GM18511 (cell line): ENCODE measurements at regions not wholly inside any gene's neighbourhood (a gene's known extent, or its start where the extent isn't known, plus 50 kb on each side); places are given as distances from the start of the nearest gene placed in this dataset.

Experiments used
- ATAC-seq: cut with Tn5 transposase; IDR thresholded peaks from one replicate; pipeline ENCODE4 v1.9.1; 2021; ENCODE audit warnings: mild to moderate bottlenecking, moderate library complexity; ENCODE audit not compliant: unreplicated experiment

DNA sequence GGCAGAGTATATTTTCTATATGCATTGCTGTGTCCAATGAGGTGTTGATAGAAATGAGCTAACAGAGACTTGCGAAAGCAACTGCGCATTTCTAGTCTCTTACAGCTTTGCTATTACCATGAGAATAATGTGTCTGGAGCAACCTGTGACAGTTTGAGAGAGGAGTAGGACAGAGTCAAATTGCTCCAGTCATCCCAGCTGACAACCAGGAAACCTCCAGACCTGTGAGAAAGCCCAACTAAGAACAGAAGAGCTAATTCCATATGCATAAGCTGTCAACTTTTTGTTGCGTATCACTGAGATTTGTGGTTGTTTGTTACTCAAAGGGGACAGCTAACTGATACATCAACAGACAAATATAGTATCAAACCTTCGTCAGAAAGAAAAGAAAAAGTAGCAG lies 354.1 kb upstream of the LRRC7 start:
- no peak for ATAC-seq

DNA sequence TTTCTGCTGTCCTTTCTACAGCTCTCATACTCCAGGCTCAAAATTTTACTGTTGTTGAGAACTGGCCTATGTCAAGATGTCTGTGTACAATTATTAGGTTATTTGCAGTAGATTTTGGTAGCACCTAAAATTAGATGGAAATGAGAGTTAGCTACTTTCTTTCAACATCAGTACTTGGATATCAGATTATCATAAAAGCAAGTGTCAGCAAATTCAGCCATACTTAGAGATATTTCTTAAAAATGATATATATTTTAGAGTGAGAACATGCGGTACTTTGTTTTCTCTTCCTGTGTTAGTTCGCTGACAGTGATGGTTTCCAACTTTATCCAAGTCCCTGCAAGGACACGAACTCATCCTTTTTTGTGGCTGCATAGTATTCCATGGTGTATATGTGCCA lies 351.8 kb upstream of the LRRC7 start:
- ATAC-seq, result no peak

DNA sequence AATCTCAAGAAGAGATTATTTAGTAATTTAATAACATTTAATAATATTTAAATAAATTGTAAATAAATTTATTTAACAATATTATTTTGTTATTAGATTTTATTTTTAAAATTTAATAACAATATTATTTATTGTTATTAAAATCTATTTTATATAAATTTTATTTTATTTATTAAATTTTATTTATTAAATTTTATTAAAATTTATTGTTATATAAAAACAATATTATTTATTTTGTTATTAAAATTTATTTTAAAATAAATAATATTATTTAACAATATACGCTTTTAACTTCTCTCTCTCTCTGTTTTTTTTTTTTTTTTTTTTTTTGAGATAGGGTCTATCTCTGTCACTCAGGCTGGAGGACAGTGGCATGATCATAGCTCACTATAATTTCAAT lies 347.1 kb upstream of the LRRC7 start:
- no peak for ATAC-seq

DNA sequence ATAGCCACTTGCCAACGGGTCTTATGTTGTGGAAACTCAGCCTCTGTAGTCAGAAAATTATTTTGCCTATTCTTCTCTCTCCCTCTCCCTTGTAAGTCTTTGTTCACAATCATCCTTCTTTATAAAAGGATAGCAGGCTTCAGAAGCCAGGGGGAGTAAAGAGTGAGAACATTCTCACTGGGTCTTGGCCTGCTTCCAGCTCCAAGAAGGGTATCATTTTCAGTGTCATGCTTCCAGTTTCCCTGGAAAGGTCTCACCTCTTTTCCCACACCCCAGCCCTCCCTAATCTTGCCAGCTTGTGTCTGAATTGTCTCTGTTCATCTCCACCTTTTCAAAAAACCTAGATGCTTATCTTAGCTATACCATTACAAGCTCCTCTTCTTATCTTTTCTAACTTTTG lies 346.2 kb upstream of the LRRC7 start:
- ATAC-seq, result no peak

DNA sequence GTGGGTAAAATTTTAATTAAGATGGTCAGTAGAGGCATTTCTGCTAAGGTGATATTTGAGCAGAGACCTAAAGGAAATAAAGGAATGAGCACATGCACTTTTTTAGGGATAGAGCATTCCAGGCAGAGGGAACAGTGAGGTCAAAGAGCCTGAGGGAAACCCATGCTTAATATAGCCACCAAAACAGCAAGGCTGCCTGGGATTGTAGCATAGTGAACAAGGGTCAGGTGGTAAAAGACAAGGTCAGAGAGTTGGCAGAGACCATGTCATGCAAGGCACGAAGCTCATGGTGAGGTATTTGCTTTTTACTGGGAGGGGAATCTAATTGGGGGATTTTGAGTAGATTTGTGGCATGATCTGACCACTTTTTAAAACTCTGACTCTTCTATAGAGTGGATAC lies 344.6 kb upstream of the LRRC7 start:
- no peak for ATAC-seq

DNA sequence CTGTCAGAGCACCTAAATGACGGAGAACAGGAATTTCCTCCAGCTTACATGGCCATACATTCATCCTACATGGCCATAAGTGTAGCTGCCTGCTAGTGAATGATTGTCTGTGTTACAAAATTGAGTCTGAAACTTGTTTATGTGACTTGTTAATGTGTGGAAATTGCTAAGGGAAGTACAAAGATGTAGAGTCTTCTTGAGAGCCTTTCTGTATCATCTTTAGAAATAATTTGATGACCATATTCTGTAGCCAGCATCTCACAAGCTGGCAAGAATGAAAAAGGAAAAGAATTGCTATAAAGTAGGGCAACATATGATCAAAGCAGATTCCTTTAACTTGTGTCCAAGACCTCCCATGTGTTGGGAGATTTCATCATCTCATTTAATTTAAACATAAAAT lies 339.2 kb upstream of the LRRC7 start:
- ATAC-seq, result no peak

DNA sequence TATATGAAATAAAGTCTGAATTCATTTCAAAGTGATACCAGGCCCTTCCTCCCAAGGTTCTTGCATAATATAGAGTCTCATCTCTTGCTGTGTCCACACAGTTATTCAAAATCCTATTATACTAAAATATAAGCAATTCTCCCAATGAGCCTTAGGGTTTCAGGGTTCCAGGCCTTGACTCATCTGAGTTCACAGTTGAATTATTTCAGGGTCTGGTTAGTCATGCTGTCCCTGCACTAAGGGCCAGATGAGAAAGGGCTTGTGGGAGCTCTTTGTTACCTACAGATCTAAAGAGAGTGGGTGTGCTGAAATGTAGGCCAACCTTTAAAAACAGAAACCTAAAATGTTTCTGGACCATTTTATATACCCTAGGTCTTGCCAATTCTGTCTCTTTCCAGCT lies 337.5 kb upstream of the LRRC7 start:
- no peak for ATAC-seq

DNA sequence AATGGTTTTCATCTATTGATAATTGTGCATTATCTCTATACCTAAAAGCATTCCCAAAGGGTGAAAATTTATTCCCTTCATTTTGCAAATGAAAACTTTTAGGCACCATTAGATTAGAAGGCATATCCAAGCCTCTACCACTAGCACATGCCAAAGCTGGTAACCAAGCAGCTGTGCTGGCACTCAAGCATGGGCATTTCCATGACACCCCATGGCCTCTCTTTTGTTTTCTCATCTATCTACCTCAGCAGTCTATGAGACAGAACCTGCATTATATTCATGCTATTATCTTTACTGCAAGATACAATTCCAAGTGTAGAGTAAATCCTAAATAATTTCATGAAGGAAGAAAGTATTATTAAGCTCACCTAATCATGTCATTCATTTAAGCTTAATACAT lies 334.3 kb upstream of the LRRC7 start:
- no peak for ATAC-seq

DNA sequence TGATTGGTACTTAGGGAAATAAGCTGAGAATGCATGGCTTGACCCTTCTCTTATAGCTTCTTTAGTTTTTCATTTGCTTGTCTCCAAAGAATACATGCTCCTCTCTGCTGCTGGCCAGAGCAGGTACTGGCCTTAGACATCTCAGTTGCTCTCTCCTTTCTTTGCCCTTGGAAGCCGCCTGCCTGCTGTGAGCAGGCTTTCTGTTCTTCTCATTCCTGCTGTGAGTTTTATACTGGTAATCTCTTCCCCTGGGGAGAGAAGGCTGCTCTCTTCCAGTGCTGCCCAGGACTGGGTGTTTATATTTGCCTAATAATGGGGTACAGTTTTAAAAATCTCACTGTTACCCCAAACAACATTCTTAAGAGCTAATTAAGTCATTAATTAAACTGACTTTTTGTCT lies 323.5 kb upstream of the LRRC7 start:
- ATAC-seq, result no peak

DNA sequence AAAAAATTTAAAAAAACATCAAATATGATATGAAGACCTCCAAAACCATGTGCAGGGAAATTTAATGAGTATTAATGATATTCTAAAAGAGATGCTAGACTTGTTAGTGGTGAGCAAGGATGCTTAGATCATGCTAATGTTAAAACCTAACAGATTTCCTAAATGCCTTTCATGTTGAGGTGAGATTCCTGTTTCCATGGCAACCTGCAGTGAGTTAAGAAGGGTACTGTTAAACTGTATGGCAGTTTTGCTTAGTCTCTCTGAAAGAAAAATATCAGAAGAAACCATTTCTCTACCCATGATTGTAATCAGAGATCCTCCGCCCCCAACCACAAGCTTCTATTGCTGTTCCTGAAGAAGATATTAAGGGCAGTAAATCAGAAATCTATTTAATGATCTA lies 321.6 kb upstream of the LRRC7 start:
- ATAC-seq, result no peak

DNA sequence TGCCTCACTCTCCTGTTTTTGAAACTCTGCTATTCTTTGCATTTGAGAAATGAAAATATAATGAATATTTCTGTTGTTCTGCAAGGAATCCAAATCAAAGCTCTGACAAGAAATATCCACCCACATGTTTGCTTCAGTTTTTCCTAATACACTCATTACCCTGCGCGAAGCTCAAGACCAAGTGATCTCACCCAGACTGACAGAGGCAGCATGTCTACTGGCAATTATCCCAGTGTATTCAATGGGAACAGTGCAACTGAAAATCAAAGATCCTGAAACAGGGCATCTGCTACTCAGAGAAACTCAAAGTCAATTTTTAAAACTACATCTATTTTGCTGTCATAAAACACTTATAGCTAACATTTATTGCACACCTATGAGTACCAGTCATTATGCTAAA lies 321.0 kb upstream of the LRRC7 start:
- no peak for ATAC-seq

DNA sequence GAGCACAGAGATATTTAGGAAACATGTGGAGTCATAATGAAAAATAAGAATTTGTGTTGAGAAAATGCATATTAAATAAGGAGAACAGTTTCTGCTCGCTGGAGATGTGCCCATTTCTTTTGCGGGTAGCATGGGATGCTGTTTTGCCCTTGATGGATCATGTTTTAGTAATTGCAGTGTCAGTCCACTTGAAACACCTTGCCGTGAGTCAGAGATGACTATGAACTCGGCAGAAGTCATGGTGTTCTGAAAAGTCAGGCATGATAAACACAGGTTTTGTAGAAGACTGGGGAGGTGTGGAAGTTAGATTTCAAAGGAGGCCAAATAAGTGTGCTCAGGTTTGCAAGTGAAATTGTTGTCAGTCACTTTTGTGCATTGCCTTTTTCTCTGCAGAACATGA lies 315.0 kb upstream of the LRRC7 start:
- no peak for ATAC-seq

DNA sequence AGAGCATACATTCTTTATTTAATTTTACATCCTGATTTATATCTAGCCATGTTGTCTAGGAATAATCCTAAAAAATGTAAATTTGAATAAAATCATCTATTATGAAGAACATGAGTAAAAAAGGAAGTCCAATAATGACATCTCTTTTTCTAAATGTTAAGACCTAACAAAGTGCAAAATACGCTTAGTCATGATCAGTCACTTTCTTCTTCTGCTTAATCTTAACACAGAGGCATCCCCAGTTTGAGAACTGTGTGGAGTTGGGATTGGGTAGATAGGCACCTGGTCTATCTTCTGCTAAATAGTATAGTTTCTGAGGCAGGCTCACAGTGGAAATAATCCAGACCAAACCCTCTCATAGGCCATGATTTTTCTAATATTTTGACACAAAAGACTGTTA lies 311.7 kb upstream of the LRRC7 start:
- ATAC-seq, result no peak

DNA sequence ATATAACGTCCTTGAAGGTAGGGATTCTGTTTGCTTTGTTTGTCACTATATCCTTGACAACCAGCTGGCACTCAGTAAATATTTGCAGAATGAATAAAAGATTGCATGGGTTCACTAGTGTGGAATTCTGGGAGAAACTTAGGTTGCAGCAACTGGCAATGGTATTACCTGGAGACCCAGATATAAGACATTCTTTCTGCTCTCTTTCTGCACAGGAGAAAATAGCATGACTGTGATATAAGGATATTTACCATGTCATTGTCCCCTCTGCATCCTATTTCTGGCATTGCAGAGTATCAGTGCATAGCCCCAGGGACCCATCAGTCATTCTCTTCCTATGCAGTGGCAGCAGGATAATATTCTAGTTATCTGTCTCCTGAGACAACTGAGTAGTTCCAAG lies 308.9 kb upstream of the LRRC7 start:
- no peak for ATAC-seq

DNA sequence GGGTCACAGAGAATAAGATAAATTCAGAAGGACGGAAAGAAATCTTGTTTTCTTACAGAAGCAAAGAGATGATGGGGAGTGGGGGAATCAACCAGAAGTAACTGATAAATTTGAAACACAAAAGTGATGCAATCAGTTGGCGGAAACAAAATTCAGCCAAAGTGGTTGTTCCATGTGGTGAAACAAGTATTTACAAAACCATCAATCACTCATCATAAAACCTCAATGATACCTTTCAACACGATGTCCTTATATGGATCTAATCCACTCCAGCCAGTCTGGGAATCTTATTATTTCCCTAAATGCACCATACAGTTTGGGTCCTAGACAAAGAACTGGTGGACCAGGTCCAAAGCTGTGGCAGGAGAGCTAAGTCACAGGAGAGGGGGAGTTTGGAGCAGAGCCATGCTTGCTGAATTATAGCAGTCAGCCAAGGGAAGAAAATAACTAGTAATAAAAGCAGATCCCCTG lies 303.8 kb upstream of the LRRC7 start:
- ATAC-seq, result no peak

DNA sequence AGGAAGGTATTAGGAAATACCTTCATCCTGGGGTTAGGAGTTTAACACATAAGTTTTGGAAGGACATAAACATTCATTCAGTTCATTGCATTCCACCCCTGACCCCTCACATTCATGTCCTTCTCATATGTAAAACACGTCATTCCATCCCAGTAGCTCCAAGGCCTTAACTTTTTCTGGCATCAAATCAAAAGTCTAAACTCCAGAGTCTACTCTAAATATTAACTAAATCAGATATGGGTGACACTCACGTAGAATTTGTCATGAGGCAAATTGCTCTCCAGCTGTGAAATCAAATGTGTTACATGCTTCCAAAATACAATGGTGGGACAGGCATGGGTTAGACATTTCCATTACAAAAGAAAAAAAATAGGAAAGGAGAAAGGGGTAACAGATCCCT lies 298.2 kb upstream of the LRRC7 start:
- ATAC-seq, result no peak

DNA sequence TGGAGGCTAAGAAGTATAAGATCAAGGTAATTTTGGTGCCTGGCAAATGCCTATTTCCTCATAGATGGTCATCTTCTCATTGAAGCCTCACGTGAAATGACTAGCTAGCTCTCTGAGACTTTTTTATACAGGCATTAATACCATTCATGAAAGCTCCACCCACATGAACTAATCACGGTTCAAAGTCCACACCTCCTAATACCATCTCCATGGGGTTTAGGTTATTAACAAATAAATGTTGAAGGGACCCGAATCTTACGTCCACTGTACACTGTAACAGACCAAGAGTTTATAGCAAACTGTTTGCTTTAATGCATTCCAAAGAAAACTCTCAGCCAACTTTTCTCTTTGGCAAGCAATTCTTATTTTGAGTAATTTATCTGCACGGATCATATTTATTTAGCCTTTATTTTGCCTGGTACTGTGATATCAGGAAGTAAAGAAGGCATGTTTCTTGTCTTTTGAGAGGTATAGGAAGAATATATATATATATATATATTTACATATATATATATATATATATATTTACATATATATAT lies 296.1 kb upstream of the LRRC7 start:
- no peak for ATAC-seq

DNA sequence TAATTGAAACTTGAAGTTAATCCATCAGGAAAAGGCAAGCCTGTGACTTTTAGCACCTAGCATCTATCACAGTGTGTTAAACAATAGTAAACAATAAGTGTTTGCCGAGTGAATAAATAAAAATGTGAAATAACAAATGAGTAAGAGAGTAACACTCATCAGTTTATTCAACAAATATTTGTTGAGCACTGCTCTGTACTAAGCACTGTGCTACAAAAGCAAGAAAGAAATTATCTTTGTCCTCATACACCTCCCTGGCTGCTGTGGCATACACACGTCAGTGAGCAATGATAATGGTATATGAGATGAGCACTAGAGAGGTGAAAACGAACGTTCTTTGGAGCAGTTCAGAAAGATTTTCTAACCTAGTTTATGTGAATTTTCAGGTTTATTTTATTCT lies 295.0 kb upstream of the LRRC7 start:
- ATAC-seq, result no peak

DNA sequence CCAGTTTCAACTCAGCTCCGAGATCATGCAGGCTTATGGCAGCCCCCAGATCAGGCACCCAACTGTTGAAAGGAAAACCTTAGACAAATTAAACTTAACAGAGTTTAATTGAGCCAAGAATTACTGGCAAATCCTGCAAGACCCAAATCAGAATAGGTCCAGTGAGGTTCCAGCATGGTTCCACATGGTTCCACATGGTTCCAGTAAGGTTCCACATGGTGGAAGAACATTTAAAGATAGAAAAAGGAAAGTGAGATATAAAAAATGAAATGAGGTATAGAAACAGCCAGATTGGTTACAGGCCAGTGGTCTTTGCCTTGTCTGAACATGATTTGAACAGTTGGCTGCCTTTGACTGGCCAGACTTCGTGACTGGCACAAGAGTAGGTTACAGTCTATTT lies 288.8 kb upstream of the LRRC7 start:
- ATAC-seq, result no peak

DNA sequence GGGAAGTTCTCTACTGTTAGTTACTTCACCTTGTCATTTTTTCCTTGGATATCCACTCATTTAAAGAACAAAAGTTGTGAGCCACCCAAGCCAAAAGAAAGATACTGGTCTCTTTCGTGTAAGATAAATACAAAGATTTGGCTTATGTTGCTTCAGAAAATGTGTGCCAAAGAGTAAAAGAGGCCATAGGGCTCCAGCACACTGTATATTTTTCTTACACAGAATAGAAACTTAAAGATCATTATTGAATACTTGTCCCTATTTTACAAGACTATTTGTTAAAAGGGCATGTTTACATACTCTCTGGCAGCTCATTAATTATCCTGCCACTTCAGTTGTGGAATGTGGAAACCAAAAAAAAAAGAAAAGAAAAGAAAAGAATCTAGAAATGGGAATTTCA lies 284.2 kb upstream of the LRRC7 start:
- no peak for ATAC-seq

DNA sequence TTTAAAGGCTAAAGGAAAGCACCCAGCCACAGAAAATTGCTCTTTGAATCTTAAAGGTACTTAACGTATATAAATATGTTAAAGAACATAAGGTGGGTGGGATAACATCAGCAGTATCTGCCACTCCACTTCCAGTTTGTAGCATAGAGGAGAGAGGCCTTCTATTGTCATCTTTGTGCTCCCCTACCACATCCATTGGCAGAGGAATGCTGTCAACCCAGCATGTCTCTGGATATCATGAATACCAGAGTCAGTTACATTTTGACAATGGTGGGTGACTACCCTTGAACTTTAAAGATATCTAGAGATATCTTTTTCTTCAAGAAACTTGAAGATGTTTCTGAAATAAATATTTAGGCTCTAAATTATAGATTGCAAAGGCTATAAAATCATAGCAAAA lies 283.2 kb upstream of the LRRC7 start:
- no peak for ATAC-seq

DNA sequence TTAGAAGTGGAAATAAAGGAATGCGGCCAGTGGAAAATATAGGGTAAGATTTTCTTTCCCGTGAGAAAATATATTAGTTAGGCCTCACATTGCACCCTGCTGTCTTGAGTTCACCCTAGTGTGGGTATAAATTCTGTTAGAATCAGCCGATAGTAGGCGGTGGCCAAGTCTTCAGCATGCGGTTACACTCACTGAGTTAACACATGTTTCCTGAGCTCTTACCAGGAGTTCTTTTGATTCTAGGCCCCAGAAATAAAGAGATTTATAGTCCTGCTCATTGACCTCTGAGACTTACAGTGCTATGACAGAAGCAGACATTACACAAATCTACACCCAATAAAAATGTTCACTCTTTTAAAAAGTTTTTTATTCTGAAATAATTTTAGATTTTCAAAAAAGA lies 279.3 kb upstream of the LRRC7 start:
- ATAC-seq, result no peak

DNA sequence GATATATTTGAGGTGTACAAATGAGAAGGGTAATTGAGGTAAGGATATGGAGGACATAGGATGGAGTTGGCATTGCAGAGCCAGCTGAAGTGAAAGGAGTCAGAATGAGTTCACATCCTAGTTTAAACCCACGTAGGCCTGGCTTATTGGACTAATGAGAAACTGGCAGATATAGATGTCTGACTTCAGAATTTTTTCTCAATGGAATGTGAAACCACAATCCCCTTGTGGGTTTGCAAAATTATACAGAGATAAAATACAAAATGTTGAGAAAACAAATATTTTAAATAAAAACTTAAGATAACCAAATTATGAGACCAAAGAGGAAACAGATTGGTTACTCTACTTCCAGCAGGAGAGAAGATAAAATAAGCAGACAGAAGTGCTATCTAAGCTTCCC lies 277.4 kb upstream of the LRRC7 start:
- no peak for ATAC-seq

DNA sequence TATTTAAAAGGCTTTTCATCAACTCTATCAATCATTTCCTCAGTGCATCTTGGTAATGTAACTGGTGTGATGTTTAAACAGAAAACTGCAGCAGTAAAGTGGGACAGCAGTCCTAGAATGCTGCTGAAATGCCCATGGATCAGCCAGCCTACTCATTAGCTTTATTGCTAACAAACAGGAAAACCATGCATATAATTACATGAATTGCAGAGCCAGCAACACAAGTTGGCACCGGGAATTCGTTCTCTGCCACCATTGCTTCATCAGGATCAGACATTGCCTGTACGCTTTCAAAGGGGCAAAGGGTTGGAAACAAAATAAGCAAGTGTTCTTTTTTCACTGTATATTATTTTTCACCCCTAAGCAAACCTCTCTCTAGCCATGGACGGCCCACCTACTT lies 276.2 kb upstream of the LRRC7 start:
- no peak for ATAC-seq
